ENCODE measurements at regions not wholly inside any gene's neighbourhood (a gene's known extent, or its start where the extent isn't known, plus 50 kb on each side); places are given as distances from the start of the nearest gene placed in this dataset.

- Histone ChIP-seq H3K9me3 (no peaks in the 10 kb centered on the region), H3K27me3 (replicated peaks; ENCODE audit: insufficient read depth) (no peaks in the 10 kb centered on the region), H3K4me3 (no peak overlapping the region), H3K36me3 (no peaks in the 10 kb centered on the region), H3K27ac (no peak overlapping the region), H3K4me1 (replicated peaks) (no peaks in the 10 kb centered on the region)
- TF ChIP-seq POLR2A (IDR thresholded peaks at IDR 0.05) (no peak), CTCF (IDR thresholded peaks at IDR 0.05) (no peak), POLR2AphosphoS5 (IDR thresholded peaks at IDR 0.05) (no peak)
- WGBS: 66% methylated on average over 2 of the region's 2 CpGs
- no peak for DNase-seq (ENCODE audit: low spot score)
- intact Hi-C loops (cut with DNase I): no loop called here
Measured at GRCh38 chr15:27695726-27696125, 403.4 kb downstream of the OCA2 start.

GRCh38 chr15:27694506-27695087, 404.5 kb downstream of the OCA2 start:
- Histone ChIP-seq H3K27me3 (replicated peaks; ENCODE audit: insufficient read depth) (no peaks in the 10 kb centered on the region), H3K27ac (no peak overlapping the region), H3K4me3 (no peak overlapping the region), H3K4me1 (replicated peaks) (no peaks in the 10 kb centered on the region), H3K9me3 (no peaks in the 10 kb centered on the region), H3K36me3 (no peaks in the 10 kb centered on the region)
- TF ChIP-seq CTCF (IDR thresholded peaks at IDR 0.05) (no peak), POLR2AphosphoS5 (IDR thresholded peaks at IDR 0.05) (no peak), POLR2A (IDR thresholded peaks at IDR 0.05) (no peak)
- 62% methylated on average over 6 of the region's 6 CpGs for WGBS
- no peak for DNase-seq (ENCODE audit: low spot score)
- intact Hi-C loops (cut with DNase I): no loop called here

- Histone ChIP-seq H3K4me3 (no peak overlapping the region), H3K36me3 (no peaks in the 10 kb centered on the region), H3K27me3 (replicated peaks; ENCODE audit: insufficient read depth) (no peaks in the 10 kb centered on the region), H3K4me1 (replicated peaks) (no peaks in the 10 kb centered on the region), H3K9me3 (no peaks in the 10 kb centered on the region), H3K27ac (no peak overlapping the region)
- intact Hi-C loops (cut with DNase I): no loop called here
- WGBS: 77% methylated on average over 2 of the region's 2 CpGs
- DNase-seq (ENCODE audit: low spot score): no peak
- TF ChIP-seq CTCF (IDR thresholded peaks at IDR 0.05) (no peak), POLR2A (IDR thresholded peaks at IDR 0.05) (no peak), POLR2AphosphoS5 (IDR thresholded peaks at IDR 0.05) (no peak)
Measured at GRCh38 chr15:27693280-27693679, 405.8 kb downstream of the OCA2 start.

- WGBS: 97% methylated on average over 5 of the region's 5 CpGs
- no peaks in the 10 kb centered on the region for H3K36me3 ChIP-seq
- no peak for TF ChIP-seq POLR2A (IDR thresholded peaks at IDR 0.05)
- no peak for TF ChIP-seq POLR2AphosphoS5 (IDR thresholded peaks at IDR 0.05)
- no peak for TF ChIP-seq CTCF (IDR thresholded peaks at IDR 0.05)
- H3K27me3 ChIP-seq (replicated peaks; ENCODE audit: insufficient read depth): no peaks in the 10 kb centered on the region
- intact Hi-C loops (cut with DNase I): no loop called here
- H3K4me1 ChIP-seq (replicated peaks): no peaks in the 10 kb centered on the region
- H3K27ac ChIP-seq: no peak overlapping the region
- DNase-seq (ENCODE audit: low spot score): no peak
- no peaks in the 10 kb centered on the region for H3K9me3 ChIP-seq
- no peak overlapping the region for H3K4me3 ChIP-seq
Measured at GRCh38 chr15:27692438-27692837, 406.7 kb downstream of the OCA2 start.

- H3K36me3 ChIP-seq: no peaks in the 10 kb centered on the region
- H3K27me3 ChIP-seq (replicated peaks; ENCODE audit: insufficient read depth): no peaks in the 10 kb centered on the region
- TF ChIP-seq CTCF (IDR thresholded peaks at IDR 0.05) (no peak), POLR2A (IDR thresholded peaks at IDR 0.05) (no peak), POLR2AphosphoS5 (IDR thresholded peaks at IDR 0.05) (no peak)
- H3K4me3 ChIP-seq: no peak overlapping the region
- H3K9me3 ChIP-seq: no peaks in the 10 kb centered on the region
- H3K27ac ChIP-seq: no peak overlapping the region
- WGBS: 89% methylated on average over 5 of the region's 5 CpGs
- no peaks in the 10 kb centered on the region for H3K4me1 ChIP-seq (replicated peaks)
- intact Hi-C loops (cut with DNase I): no loop called here
- no peak for DNase-seq (ENCODE audit: low spot score)
Measured at GRCh38 chr15:27690290-27690689, 408.8 kb downstream of the OCA2 start.

Data from prostate gland (tissue), 2 donors.